NCI-H2107 treated with DMSO at 0.1 percent for 48 hours (cell line): ENCODE measurements at regions not wholly inside any gene's neighbourhood (a gene's known extent, or its start where the extent isn't known, plus 50 kb on each side); places are given as distances from the start of the nearest gene placed in this dataset.
"Not testable (repeated sequence)": the region's sequence is repeated elsewhere in the genome, so short reads cannot be mapped to it uniquely, and the experiment has no call there.

ENCODE experiments used
- DNase-seq: peaks from one replicate; lab custom pipeline; 2025; ENCODE audit not compliant: unreplicated experiment; lab: John Stamatoyannopoulos, UW

DNA sequence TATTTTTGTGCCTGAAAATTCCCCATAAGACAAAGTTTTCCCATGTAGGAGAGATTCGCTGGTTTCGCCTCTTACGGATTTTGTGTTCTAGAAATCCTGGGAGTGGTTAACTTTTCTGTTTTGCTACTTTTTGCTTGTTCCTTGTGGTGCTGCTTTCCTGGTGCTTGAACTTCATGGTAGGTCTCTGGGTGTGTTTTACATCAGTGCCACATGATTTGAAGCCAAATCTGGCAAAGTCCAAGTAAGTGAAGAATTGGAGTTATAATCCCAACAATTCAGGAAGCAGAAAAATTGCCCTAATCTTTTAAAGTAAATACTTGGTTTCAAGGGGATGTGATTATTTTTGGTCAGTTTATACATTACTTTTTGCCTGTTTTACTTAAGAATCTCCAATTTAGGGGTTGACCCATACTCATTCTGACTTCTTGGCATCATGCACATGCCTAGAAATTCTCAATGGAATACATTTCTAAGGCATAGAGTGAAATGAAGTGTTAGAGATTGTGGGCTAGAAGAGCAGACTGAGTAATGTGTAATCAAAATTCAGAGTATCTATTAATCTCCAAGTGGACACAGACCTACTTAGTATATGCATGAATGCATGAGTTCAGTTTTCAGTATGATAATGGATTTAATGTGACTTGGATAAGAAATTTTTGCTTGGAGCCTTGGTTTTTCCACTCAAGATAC lies 189.7 kb downstream of the CSNK1G3 start:
- no peak for DNase-seq

GRCh38 chr5:123700624-123701287 lies 188.8 kb downstream of the CSNK1G3 start:
- DNase-seq = no peak

- DNase-seq = no peak
Measured at GRCh38 chr5:123699571-123699970, 187.6 kb downstream of the CSNK1G3 start.

GRCh38 chr5:123698937-123699336 lies 187.0 kb downstream of the CSNK1G3 start:
- not testable (repeated sequence) for DNase-seq

- DNase-seq = no peak
Measured at GRCh38 chr5:123696921-123697341, 185.0 kb downstream of the CSNK1G3 start.

DNA sequence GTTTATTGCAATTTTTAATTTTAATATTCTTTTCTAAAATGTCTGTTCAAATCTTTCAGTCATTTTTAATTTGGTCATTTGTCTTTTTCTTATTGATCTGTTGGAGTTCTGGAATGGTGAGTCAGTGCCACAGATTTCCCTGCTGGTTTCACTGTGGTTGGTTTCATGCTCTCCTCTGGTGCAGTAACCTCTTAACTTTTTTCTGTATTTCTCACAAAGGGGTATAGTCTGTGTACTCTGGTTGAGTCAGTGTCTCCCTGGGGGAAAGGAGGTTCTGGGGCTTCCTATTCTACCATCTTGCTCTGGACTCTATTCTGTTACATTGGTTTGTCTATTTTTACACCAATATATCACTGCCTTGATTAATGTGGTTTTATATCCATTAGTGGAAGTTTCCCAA lies 178.8 kb downstream of the CSNK1G3 start:
- DNase-seq = no peak

- DNase-seq = no peak
Measured at GRCh38 chr5:123681061-123681460, 169.1 kb downstream of the CSNK1G3 start.

DNA sequence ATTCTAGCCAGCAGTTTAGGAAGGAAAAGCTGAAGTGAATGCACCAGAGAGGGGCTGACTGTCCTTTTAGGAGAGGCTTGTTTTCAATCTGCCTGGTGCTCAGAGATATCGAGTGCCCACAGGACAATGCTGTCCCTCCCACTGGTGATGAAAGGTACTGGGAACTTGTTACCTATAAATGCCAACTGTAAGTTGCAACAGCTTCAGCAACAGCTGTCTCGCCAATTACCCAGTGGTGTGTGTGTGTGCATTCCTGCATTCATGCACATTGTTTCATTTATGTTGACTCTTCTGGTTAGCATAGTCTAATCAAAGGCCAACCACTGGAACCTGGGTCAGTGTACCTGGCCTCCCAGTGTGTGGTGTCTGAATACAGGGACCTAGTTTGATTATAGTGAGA lies 161.1 kb downstream of the CSNK1G3 start:
- DNase-seq = no peak

DNA sequence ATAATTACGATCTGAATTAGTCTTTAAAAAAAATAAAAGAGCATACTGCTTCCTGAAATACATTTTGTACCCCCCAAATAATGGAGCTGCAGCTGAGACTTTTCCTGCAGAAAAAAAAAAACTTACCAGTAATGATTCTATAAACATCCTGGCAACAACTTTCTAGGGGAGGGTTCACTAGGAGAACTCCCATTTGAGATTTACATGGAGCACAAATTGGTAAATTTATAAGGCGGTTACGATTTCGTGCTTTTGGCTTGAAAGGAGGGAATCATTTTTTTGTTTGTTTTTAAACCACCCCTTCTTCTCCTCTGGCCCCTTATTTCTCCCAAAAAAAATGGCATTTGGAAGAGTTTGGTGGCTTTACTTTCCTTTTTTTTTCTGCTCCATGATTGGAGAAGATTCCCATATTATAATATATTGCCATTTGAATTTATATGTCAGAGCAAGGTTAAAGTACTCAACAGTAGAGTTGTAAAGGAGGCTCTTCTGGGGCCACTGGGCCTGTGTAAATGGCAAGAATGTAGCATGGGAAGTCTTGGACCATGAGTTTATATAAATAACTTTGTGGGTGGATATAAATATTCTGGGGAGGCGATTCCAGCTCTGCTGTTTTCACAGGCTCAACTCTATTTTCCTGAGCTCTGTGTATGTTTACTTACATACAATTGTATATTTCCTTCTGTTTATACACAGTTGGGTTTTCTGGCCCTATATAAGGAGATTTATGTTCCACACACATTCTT lies 159.9 kb downstream of the CSNK1G3 start:
- no peak for DNase-seq

DNA sequence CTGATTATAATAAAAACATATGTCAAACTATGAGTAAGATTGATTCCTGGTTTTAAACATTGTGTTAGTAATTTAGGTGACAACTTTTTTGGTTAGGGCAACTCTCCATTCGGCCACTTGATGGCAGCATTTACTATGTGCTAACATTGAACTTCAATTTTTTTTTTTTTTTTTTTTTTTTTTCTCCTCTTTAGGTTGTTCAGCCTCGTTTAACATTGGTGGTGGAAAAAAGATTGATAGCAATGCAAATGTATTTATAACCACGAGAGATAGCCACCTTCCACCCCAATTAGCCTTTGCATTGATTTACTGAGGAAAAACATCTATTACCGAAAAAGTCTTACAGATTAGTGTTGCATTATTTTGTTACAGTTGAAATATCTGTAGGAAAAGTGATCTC lies 159.1 kb downstream of the CSNK1G3 start:
- peak; percentile 7 for DNase-seq
